ENCODE measurements at regions not wholly inside any gene's neighbourhood (a gene's known extent, or its start where the extent isn't known, plus 50 kb on each side); places are given as distances from the start of the nearest gene placed in this dataset.

- no peak for TF ChIP-seq GATA2 (IDR thresholded peaks at IDR 0.05; ENCODE audit: low read depth, low read length)
- no peak for TF ChIP-seq GATA3 (IDR thresholded peaks at IDR 0.05; ENCODE audit: low read depth, low read length)
Observed at GRCh38 chr22:48950151-48950915, 877.3 kb downstream of the BRD1 start.
